Daoy (cell line): ENCODE measurements at regions not wholly inside any gene's neighbourhood (a gene's known extent, or its start where the extent isn't known, plus 50 kb on each side); places are given as distances from the start of the nearest gene placed in this dataset.

Experiments used
- DNase-seq: peaks from one replicate; pipeline ENCODE4 v3.0.0-alpha.2; 2015; ENCODE audit warnings: low read depth

- DNase-seq = no peak
These were observed 168.0 kb downstream of the FOXO1 start for GRCh38 chr13:40498461-40498860.

- no peak for DNase-seq
These were observed 164.2 kb downstream of the FOXO1 start for GRCh38 chr13:40502236-40502635.

DNA sequence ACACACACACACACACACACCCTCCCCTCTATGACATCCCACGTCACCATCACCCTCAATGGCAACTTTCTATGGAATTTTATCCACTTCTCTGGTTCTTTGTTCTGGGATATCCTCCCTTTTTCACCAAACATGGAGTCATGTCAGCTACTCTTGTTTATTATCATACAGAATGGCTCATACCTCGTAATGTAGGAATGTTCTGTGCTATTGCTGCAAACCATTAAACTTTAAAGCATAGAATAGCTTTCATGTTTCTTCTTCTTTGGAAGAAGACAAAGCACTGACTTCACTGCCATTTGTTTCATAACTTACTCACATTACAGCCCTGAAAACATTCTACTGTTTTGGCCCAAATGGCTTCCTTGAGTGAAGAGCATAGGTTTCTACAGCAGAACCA lies 163.4 kb downstream of the FOXO1 start:
- DNase-seq = no peak

DNA sequence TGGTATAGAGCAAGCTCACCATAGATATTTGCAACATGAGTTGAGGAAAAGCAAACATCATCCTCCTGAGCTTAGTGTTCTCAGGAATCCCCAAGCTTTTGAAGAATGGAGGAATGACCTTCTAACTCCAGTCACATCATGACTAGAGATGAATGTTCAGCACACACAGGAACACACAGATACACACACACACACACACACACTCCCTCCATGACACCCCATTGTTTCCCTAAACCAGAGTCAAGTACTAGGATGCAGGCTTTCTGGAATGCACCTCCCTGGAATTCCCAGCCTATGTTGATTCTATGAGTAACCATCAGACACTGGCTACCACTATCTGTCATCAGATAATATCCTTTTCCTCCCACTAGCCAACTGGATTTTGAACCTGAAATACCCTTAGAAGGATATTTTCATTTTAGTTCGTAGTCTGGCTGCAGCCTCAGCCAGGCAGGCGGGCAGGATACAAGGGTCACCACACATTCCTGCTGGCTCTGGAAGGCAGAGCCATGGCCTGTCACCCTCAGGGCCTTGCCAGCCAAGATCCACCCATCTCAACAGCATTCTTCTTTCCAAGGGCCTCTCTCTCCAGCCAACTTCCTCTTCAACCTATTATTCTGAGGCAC lies 162.4 kb downstream of the FOXO1 start:
- peak; percentile 88 for DNase-seq

DNA sequence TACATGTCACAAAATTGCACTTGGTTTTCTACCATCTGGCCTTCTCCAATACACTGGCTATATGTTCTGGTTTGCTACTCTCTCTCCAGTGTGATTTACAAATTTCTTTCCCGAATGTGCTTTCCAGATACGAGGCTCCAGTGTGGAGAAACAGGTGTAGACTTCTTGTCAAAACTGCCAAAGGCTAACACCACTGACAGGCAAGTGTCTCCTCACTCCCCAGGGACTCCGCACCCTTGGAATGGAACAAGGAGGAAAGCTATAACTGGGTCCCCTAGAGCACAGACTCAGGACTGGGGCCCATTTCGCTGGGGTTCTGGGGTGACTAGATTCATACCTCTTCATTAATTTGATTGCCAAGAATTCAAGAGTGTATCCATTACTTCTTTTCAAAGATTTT lies 161.8 kb downstream of the FOXO1 start:
- no peak for DNase-seq

- peak; percentile 23 for DNase-seq
These were observed 161.2 kb downstream of the FOXO1 start for GRCh38 chr13:40505196-40505595.
